NB4 (cell line): ENCODE measurements at regions not wholly inside any gene's neighbourhood (a gene's known extent, or its start where the extent isn't known, plus 50 kb on each side); places are given as distances from the start of the nearest gene placed in this dataset.

Source experiments
- CTCF ChIP-seq: IDR thresholded peaks from one replicate; pipeline ENCODE4 v1.5.1; 2012; ENCODE audit warnings: low read depth, low read length
- MAX ChIP-seq: IDR thresholded peaks from 2 replicates; pipeline ENCODE4 v1.6.1; 2011; ENCODE audit warnings: low read depth, low read length

GRCh38 chr9:24434183-24434582 lies 111.5 kb downstream of the IZUMO3 start:
- TF ChIP-seq MAX (no peak), CTCF (no peak)
